SK-N-SH (cell line): ENCODE measurements at regions not wholly inside any gene's neighbourhood (a gene's known extent, or its start where the extent isn't known, plus 50 kb on each side); places are given as distances from the start of the nearest gene placed in this dataset.

Experiments used
- CTCF ChIA-PET: fragments of 300-600, 350-600 bp; formaldehyde crosslinking; extraction: SDS; loops from one replicate; lab custom pipeline; 2021; lab: Yijun Ruan, JAX
- POLR2A ChIA-PET: fragments of 350-600 bp; sonication (Branson Sonifier 250); formaldehyde crosslinking; extraction: SDS; loops from one replicate; lab custom pipeline; 2020; ENCODE audit warnings: antibody characterized with exemption, inconsistent platforms; lab: Yijun Ruan, JAX
- DNase-seq: peaks from one replicate; pipeline ENCODE4 v3.0.0; 2012
- H2AFZ ChIP-seq: fragments of 200-600 bp; sonication (generic); 2 replicates; pipeline ENCODE4 v1.8.1; 2016; ENCODE audit warnings: antibody characterized with exemption, mild to moderate bottlenecking, low read depth
- H3F3A ChIP-seq: fragments of 200-600 bp; sonication (generic); replicated peaks from 2 replicates; pipeline ENCODE3; 2016; ENCODE audit warnings: antibody characterized with exemption, mild to moderate bottlenecking; ENCODE audit not compliant: insufficient read depth
- H3K27ac ChIP-seq, 2 experiments: fragments of 200-500 bp in 1 of 2; fragments of 200-600 bp in 1 of 2; sonication (Bioruptor generic) in 1 of 2; sonication (generic), shearing (Covaris generic) in 1 of 2; 2 replicates each; pipeline versions ENCODE4 v1.5.1 to v1.6.1; 2014 to 2016; ENCODE audit warnings: low read depth in 2 of 2, inconsistent platforms in 1 of 2, low read length in 1 of 2, mild to moderate bottlenecking in 1 of 2, mixed read lengths in 1 of 2
- H3K27me3 ChIP-seq: fragments of 200-600 bp; sonication (generic), shearing (Covaris generic); 2 replicates; pipeline ENCODE4 v1.6.1; 2016; ENCODE audit warnings: mixed run types; ENCODE audit not compliant: insufficient read depth
- H3K36me3 ChIP-seq, 2 experiments: fragments of 200-500 bp in 1 of 2; fragments of 200-600 bp in 1 of 2; sonication (Bioruptor generic) in 1 of 2; sonication (generic) in 1 of 2; replicated peaks in 1 of 2; 2 replicates each; pipeline versions ENCODE3 to v1.5.1; 2014 to 2016; ENCODE audit warnings: low read length in 1 of 2, mild to moderate bottlenecking in 1 of 2; ENCODE audit not compliant: insufficient read depth in 2 of 2, control insufficient read depth in 1 of 2
- H3K4me1 ChIP-seq, 2 experiments: fragments of 200-500 bp in 1 of 2; fragments of 200-600 bp in 1 of 2; sonication (Bioruptor generic) in 1 of 2; sonication (generic), shearing (Covaris generic) in 1 of 2; 2 replicates each; pipeline versions ENCODE4 v1.5.1 to v1.6.1; 2014 to 2016; ENCODE audit warnings: low read depth in 1 of 2, low read length in 1 of 2, mixed run types in 1 of 2; ENCODE audit not compliant: insufficient read depth in 2 of 2, control insufficient read depth in 1 of 2
- H3K4me2 ChIP-seq: fragments of 200-600 bp; sonication (generic), shearing (Covaris generic); 2 replicates; pipeline ENCODE4 v1.6.1; 2017; ENCODE audit warnings: mixed run types
- H3K4me3 ChIP-seq, 2 experiments: fragments of 200-500 bp in 1 of 2; fragments of 200-600 bp in 1 of 2; sonication (Bioruptor generic) in 1 of 2; sonication (generic), shearing (Covaris generic) in 1 of 2; 2 replicates each; pipeline versions ENCODE4 v1.5.1 to v1.8.1; 2014 to 2016; ENCODE audit warnings: low read depth in 2 of 2, inconsistent platforms in 1 of 2, low read length in 1 of 2, mild to moderate bottlenecking in 1 of 2, mixed read lengths in 1 of 2, moderate library complexity in 1 of 2
- H3K79me2 ChIP-seq: fragments of 200-600 bp; sonication (generic); 2 replicates; pipeline ENCODE4 v1.8.1; 2017; ENCODE audit warnings: mild to moderate bottlenecking; ENCODE audit not compliant: insufficient read depth
- H3K9ac ChIP-seq: fragments of 200-600 bp; sonication (generic); 2 replicates; pipeline ENCODE4 v1.6.1; 2017; ENCODE audit warnings: mixed run types
- H3K9me2 ChIP-seq: fragments of 200-600 bp; sonication (generic); 2 replicates; pipeline ENCODE4 v1.6.1; 2017; ENCODE audit warnings: mixed run types
- H3K9me3 ChIP-seq: fragments of 200-600 bp; sonication (generic); 2 replicates; pipeline ENCODE4 v1.6.1; 2017; ENCODE audit warnings: mixed run types, mild to moderate bottlenecking, moderate library complexity
- H4K20me1 ChIP-seq: fragments of 200-600 bp; sonication (generic); 2 replicates; pipeline ENCODE4 v1.6.1; 2017; ENCODE audit warnings: mild to moderate bottlenecking, mixed run types; ENCODE audit not compliant: insufficient read depth
- CHD2 ChIP-seq: fragments of 150-350 bp; IDR thresholded peaks from 2 replicates; pipeline ENCODE4 v1.6.1; 2018; ENCODE audit warnings: low read length; ENCODE audit not compliant: partially characterized antibody
- ELF1 ChIP-seq: IDR thresholded peaks from 2 replicates; pipeline ENCODE4 v1.4.0; 2012
- EP300 ChIP-seq, 2 experiments: IDR thresholded peaks; 2 replicates each; pipeline versions ENCODE4 v1.4.0 to v1.6.1; 2012; ENCODE audit warnings: borderline replicate concordance in 1 of 2, low read depth in 1 of 2, low read length in 1 of 2
- EZH2phosphoT487 ChIP-seq: fragments of 200-600 bp; sonication (generic); IDR thresholded peaks from 2 replicates; pipeline ENCODE4 v1.6.1; 2017; ENCODE audit warnings: low read depth, mixed run types, mild to moderate bottlenecking, antibody characterized with exemption, moderate library complexity, borderline replicate concordance
- FOXJ3 ChIP-seq: sonication (generic); formaldehyde crosslinking; IDR thresholded peaks from 2 replicates; pipeline ENCODE4 v1.5.1; 2020; ENCODE audit warnings: mild to moderate bottlenecking, missing genetic modification reagents
- GATA2 ChIP-seq: sonication (generic); formaldehyde crosslinking; IDR thresholded peaks from 2 replicates; pipeline ENCODE4 v1.5.0; 2020; ENCODE audit warnings: mild to moderate bottlenecking, missing genetic modification reagents
- JUND ChIP-seq: IDR thresholded peaks from 2 replicates; pipeline ENCODE4 v1.4.0; 2012
- MEF2A ChIP-seq: IDR thresholded peaks from 2 replicates; pipeline ENCODE4 v1.4.0; 2012; ENCODE audit warnings: low read depth, borderline replicate concordance
- MXI1 ChIP-seq: IDR thresholded peaks from 2 replicates; pipeline ENCODE4 v1.6.1; 2012; ENCODE audit warnings: mild to moderate bottlenecking, low read depth, low read length, improper control_type of control experiment
- NRF1 ChIP-seq: IDR thresholded peaks from 2 replicates; pipeline ENCODE4 v1.6.1; 2012; ENCODE audit warnings: low read depth, mild to moderate bottlenecking, low read length
- RAD21 ChIP-seq: IDR thresholded peaks from 2 replicates; pipeline ENCODE4 v1.6.1; 2012; ENCODE audit warnings: mild to moderate bottlenecking, low read length
- RCOR1 ChIP-seq: fragments of 150-350 bp; IDR thresholded peaks from 2 replicates; pipeline ENCODE4 v1.6.1; 2017; ENCODE audit warnings: antibody characterized with exemption, low read length
- RXRA ChIP-seq: IDR thresholded peaks from 2 replicates; pipeline ENCODE4 v1.4.0; 2012; ENCODE audit warnings: low read depth, mild to moderate bottlenecking, borderline replicate concordance
- SIN3A ChIP-seq: IDR thresholded peaks from 2 replicates; pipeline ENCODE4 v1.6.1; 2012; ENCODE audit warnings: low read depth, mild to moderate bottlenecking, low read length, moderate library complexity, borderline replicate concordance
- TCF12 ChIP-seq: IDR thresholded peaks from 2 replicates; pipeline ENCODE4 v1.4.0; 2012
- TEAD4 ChIP-seq: IDR thresholded peaks from 2 replicates; pipeline ENCODE4 v1.4.0; 2012; ENCODE audit warnings: mild to moderate bottlenecking, borderline replicate concordance; ENCODE audit not compliant: insufficient read depth
- WGBS: methylation state at CpG from one replicate; pipeline ENCODE4 v1.1.6; 2017; ENCODE audit warnings: low lambda C conversion rate; 5-methylcytosine and 5-hydroxymethylcytosine counted together
- TF ChIP-seq, protein P1 (sequence below): fragments of 150-350 bp; IDR thresholded peaks from 2 replicates; pipeline ENCODE4 v1.6.1; 2016; ENCODE audit warnings: mild to moderate bottlenecking, low read depth, low read length
- TF ChIP-seq, protein P2 (sequence below): fragments of 200-600 bp; sonication (generic); IDR thresholded peaks from 2 replicates; pipeline ENCODE4 v1.6.1; 2017; ENCODE audit warnings: antibody characterized with exemption, mild to moderate bottlenecking, moderate library complexity
- TF ChIP-seq, protein P3 (sequence below): IDR thresholded peaks from 2 replicates; pipeline ENCODE4 v1.4.0; 2012; ENCODE audit warnings: low read depth, borderline replicate concordance
- TF ChIP-seq, protein P4 (sequence below): IDR thresholded peaks from 2 replicates; pipeline ENCODE4; 2012

DNA sequence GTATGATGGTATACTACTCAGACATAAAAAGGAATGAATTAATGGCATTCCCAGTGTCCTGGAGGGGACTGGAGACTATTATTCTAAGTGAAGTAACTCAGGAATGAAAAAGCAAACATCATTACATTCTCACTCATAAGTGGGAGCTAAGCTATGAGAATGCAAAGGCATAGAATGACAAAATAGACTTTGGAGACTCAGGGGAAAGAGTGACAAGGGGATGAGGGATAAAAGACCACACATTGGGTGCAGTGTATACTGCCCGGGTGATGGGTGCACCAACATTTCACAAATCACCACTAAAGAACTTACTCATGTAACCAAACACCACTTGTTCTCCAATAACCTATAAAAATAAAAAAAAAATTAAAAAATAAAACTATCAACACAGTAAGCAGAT, 587.3 kb upstream of the RGMB start:
- Histone ChIP-seq H3K4me1 (no peaks in the 10 kb centered on the region), H3K9me2 (no peaks in the 10 kb centered on the region), H3K9me3 (no peaks in the 10 kb centered on the region), H3K27ac (no peak overlapping the region), H2AFZ (no peak overlapping the region), H3F3A (no peaks in the 10 kb centered on the region), H3K27me3 (no peaks in the 10 kb centered on the region)
- POLR2A ChIA-PET, result no interaction called here
- CTCF ChIA-PET, result no interaction called here
- TF ChIP-seq MEF2A (no peak), RAD21 (no peak), NRF1 (no peak), ELF1 (no peak), GATA2 (CRISPR knock-in tag) (no peak), TEAD4 (no peak), RXRA (no peak), CHD2 (no peak), TCF12 (no peak), JUND (no peak), FOXJ3 (CRISPR knock-in tag) (no peak), EZH2phosphoT487 (no peak), MXI1 (no peak), SIN3A (no peak), EP300 (IDR thresholded peaks at IDR 0.05; ENCODE audit: borderline replicate concordance in 1 of 2, low read depth in 1 of 2, low read length in 1 of 2) (no peak), RCOR1 (no peak)
- TF ChIP-seq, protein P1, sequence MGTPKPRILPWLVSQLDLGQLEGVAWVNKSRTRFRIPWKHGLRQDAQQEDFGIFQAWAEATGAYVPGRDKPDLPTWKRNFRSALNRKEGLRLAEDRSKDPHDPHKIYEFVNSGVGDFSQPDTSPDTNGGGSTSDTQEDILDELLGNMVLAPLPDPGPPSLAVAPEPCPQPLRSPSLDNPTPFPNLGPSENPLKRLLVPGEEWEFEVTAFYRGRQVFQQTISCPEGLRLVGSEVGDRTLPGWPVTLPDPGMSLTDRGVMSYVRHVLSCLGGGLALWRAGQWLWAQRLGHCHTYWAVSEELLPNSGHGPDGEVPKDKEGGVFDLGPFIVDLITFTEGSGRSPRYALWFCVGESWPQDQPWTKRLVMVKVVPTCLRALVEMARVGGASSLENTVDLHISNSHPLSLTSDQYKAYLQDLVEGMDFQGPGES, result no peak
- TF ChIP-seq, protein P2, sequence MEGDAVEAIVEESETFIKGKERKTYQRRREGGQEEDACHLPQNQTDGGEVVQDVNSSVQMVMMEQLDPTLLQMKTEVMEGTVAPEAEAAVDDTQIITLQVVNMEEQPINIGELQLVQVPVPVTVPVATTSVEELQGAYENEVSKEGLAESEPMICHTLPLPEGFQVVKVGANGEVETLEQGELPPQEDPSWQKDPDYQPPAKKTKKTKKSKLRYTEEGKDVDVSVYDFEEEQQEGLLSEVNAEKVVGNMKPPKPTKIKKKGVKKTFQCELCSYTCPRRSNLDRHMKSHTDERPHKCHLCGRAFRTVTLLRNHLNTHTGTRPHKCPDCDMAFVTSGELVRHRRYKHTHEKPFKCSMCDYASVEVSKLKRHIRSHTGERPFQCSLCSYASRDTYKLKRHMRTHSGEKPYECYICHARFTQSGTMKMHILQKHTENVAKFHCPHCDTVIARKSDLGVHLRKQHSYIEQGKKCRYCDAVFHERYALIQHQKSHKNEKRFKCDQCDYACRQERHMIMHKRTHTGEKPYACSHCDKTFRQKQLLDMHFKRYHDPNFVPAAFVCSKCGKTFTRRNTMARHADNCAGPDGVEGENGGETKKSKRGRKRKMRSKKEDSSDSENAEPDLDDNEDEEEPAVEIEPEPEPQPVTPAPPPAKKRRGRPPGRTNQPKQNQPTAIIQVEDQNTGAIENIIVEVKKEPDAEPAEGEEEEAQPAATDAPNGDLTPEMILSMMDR, result no peak
- TF ChIP-seq, protein P3, sequence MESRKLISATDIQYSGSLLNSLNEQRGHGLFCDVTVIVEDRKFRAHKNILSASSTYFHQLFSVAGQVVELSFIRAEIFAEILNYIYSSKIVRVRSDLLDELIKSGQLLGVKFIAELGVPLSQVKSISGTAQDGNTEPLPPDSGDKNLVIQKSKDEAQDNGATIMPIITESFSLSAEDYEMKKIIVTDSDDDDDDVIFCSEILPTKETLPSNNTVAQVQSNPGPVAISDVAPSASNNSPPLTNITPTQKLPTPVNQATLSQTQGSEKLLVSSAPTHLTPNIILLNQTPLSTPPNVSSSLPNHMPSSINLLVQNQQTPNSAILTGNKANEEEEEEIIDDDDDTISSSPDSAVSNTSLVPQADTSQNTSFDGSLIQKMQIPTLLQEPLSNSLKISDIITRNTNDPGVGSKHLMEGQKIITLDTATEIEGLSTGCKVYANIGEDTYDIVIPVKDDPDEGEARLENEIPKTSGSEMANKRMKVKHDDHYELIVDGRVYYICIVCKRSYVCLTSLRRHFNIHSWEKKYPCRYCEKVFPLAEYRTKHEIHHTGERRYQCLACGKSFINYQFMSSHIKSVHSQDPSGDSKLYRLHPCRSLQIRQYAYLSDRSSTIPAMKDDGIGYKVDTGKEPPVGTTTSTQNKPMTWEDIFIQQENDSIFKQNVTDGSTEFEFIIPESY, result no peak
- TF ChIP-seq, protein P4, sequence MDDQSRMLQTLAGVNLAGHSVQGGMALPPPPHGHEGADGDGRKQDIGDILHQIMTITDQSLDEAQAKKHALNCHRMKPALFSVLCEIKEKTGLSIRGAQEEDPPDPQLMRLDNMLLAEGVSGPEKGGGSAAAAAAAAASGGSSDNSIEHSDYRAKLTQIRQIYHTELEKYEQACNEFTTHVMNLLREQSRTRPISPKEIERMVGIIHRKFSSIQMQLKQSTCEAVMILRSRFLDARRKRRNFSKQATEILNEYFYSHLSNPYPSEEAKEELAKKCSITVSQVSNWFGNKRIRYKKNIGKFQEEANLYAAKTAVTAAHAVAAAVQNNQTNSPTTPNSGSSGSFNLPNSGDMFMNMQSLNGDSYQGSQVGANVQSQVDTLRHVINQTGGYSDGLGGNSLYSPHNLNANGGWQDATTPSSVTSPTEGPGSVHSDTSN, result no peak
- TF ChIP-seq, all 33 proteins: peak for 0
- Histone ChIP-seq H3K79me2 (no peaks in the 10 kb centered on the region), H4K20me1 (no peaks in the 10 kb centered on the region), H3K9ac (no peak overlapping the region), H3K4me2 (no peak overlapping the region), H3K36me3 (no peaks in the 10 kb centered on the region), H3K4me3 (no peak overlapping the region)
- 94% methylated on average over 1 of the region's 1 CpG for WGBS
- no peak for DNase-seq
